ENCODE measurements at regions not wholly inside any gene's neighbourhood (a gene's known extent, or its start where the extent isn't known, plus 50 kb on each side); places are given as distances from the start of the nearest gene placed in this dataset.

DNA sequence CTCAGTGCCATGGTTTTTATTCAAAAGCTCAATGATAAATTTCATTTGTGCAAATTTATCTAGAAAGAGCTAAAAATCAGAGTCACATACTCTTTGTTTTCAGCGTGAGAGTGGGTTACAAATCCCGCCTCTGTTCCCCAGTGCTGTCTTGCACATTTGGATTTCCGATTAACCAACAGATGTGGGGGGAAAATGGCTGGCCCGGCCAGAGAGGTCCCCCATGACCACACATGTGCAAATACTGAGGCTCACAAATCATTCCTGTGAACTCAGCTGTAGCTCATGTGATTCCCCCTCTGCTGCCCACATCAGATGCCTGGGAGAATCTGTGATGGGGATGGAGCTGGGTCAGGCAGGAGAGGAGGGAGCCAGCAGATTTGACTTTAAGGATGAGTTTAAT, 168.7 kb downstream of the PAX1 start:
- DNase-seq (ENCODE audit: low read depth), result no peak
- TF ChIP-seq, protein P1, sequence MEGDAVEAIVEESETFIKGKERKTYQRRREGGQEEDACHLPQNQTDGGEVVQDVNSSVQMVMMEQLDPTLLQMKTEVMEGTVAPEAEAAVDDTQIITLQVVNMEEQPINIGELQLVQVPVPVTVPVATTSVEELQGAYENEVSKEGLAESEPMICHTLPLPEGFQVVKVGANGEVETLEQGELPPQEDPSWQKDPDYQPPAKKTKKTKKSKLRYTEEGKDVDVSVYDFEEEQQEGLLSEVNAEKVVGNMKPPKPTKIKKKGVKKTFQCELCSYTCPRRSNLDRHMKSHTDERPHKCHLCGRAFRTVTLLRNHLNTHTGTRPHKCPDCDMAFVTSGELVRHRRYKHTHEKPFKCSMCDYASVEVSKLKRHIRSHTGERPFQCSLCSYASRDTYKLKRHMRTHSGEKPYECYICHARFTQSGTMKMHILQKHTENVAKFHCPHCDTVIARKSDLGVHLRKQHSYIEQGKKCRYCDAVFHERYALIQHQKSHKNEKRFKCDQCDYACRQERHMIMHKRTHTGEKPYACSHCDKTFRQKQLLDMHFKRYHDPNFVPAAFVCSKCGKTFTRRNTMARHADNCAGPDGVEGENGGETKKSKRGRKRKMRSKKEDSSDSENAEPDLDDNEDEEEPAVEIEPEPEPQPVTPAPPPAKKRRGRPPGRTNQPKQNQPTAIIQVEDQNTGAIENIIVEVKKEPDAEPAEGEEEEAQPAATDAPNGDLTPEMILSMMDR (IDR thresholded peaks at IDR 0.05; ENCODE audit: insufficient read depth, low read length), result no peak
- no peak overlapping the region for H3K4me3 ChIP-seq (ENCODE audit: low read depth, low read length)

DNA sequence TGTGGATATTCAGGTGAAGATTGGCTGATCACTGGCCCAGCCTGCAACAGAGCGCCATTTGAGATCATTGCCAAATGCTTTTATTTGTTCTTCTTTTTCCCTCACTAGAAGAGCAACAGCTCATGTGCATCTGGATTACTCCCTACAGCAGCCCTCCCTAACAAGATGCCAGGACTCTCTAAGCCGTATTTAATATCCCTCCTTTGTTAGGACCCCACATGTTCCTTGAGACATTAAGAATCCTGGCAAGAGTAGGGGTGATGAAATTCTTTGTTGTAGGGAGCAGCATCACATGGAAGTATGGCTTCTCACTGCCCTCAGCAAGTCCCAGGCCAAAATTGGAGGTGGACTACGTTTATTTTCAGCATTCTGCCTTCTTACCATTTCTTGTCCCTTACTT, 167.8 kb downstream of the PAX1 start:
- TF ChIP-seq, protein P1 (IDR thresholded peaks at IDR 0.05; ENCODE audit: insufficient read depth, low read length), result no peak
- no peak overlapping the region for H3K4me3 ChIP-seq (ENCODE audit: low read depth, low read length)
- DNase-seq (ENCODE audit: low read depth), result no peak

DNA sequence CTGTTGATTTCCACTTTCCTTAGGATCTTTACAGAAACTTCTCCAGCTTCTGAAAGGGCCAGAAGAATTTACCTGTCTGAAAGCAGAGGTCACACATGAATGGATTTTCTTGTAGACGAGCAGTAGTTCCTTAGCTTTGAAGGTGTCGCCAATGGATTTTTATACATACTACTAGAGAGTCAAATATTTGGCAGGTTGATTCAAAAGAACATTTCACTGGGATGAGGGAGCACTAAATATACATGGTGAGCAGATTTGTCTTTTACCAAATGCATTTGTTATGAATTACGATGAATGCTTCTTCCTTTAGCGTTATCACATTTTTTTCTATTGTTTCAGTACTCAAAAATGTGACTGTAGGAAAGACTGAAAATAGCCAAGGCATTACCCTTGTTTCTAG, 162.3 kb downstream of the PAX1 start:
- H3K4me3 ChIP-seq (ENCODE audit: low read depth, low read length), result no peak overlapping the region
- TF ChIP-seq, protein P1 (IDR thresholded peaks at IDR 0.05; ENCODE audit: insufficient read depth, low read length), result no peak
- DNase-seq (ENCODE audit: low read depth), result no peak

DNA sequence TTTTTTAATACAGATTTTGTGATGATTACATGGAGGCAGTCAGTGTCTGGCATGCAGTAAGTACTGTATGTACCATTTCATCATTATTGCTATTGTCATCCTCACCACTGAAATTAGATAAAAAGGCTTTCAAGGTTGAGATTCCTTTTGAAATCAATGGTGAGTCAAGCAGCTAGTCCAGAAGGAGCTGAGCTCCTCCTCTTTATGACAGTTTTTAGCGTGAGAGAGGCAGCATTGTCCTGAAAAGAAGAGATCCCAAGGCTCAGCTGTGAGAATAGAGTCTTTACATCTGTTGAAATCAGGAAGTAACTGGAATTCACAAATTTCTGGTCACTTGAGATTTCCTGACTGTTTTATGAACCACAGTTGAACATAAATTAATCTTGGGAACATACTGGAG, 161.9 kb downstream of the PAX1 start:
- no peak overlapping the region for H3K4me3 ChIP-seq (ENCODE audit: low read depth, low read length)
- DNase-seq (ENCODE audit: low read depth), result no peak
- TF ChIP-seq, protein P1 (IDR thresholded peaks at IDR 0.05; ENCODE audit: insufficient read depth, low read length), result no peak

DNA sequence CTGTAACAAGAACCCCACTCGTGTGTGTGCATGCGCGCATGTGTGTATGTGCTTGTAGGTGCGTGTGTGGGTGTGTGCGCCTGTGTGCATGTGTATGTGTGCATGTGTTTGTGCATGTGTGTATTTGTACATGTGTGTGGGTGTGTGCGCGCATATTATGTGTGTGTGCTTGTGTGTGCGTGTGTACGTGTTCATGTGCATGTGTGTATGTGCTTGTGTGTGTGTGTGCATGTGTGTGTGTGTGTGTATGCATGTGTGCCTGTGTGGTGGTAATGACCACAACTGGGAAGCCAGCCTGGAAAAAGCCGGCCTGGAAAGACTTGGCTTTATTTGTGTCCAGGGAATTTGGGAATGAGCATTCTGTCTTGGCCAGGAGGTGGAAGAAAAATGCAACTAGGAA, 157.5 kb downstream of the PAX1 start:
- TF ChIP-seq, protein P1 (IDR thresholded peaks at IDR 0.05; ENCODE audit: insufficient read depth, low read length), result no peak
- no peak for DNase-seq (ENCODE audit: low read depth)

DNA sequence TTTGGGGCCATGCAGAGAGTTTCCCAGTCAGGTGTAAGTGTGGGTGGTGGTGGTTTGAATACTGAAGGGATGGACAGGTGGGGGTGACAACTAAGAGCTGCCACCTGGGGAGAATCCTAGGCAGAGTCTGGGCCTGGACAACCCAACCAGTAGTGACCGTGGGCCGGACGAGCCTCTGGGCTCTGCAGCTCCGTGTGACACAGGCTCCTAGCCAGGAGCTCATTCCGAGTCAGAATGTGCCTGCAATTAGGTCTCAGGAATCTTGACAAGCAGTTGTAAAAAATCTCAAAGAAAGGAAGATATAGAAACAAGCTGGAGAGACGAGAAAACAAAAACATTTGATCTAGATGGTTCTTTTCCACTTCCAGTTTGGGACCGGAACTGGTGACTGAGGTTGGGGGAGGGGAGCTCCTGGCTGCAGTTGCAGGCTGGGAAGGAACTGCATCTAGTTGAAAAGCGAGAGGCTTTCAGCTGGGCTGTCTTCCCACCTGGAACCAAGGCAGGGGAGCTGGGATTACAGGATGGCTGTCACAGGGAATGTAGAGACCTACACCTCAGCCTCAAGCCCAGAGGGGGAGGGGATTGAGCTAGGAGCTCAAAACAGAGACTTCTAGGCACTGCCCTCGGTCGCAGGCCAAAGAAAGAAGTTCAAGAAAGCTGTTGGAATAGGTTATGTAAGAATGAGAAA, 156.9 kb downstream of the PAX1 start:
- DNase-seq (ENCODE audit: low read depth), result no peak
- TF ChIP-seq, protein P1 (IDR thresholded peaks at IDR 0.05; ENCODE audit: insufficient read depth, low read length), result no peak
- H3K4me3 ChIP-seq (ENCODE audit: low read depth, low read length), result no peak overlapping the region

More for the DNA sequence above, 157.5 kb downstream of the PAX1 start:
- no peak overlapping the region for H3K4me3 ChIP-seq (ENCODE audit: low read depth, low read length)

DNA sequence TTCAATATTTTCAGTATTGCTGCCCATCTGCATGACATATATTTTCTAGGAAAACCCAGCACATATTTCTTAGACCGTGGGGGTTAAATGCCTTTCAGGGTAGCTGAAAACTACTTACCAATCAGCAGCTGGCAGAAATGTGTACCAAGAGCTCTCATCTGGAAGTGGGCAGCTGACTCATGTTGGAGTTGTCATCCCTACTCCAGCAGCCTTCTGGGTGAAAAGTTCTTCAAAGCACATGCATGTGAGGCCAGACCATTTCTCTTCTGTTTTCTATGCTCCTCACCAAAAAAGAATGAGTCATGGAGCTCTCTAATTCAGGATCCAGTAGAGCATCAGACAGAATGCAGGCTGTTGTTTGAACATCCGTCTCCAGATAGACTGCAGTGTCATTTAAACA, 135.5 kb downstream of the PAX1 start:
- TF ChIP-seq, protein P1 (IDR thresholded peaks at IDR 0.05; ENCODE audit: insufficient read depth, low read length), result no peak
- no peak for DNase-seq (ENCODE audit: low read depth)
- no peak overlapping the region for H3K4me3 ChIP-seq (ENCODE audit: low read depth, low read length)

Data from fibroblast of the aortic adventitia (primary cell).